ENCODE measurements at regions not wholly inside any gene's neighbourhood (a gene's known extent, or its start where the extent isn't known, plus 50 kb on each side); places are given as distances from the start of the nearest gene placed in this dataset.

DNA sequence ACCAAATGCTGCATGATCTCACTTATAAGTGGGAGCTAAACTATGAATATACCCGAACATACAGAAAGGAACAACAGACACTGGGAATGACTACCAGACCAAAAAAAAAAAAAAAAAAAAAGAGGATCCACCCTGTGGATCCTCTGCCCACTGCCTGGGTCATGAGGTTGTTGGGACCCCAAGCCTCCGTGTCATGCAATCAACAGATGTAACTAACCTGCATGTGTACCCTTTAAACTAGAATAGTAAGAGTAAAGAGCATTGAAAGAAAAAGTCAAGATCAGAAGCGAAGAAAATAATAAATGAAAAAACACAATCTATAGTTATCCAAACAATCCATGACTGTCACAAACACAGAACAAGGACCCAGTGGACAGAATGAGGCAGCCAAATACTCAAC, 109.5 kb upstream of the TOP3B start:
- TF ChIP-seq ZNF274 (IDR thresholded peaks at IDR 0.05; ENCODE audit: low read depth, low read length): no peak
- no peak overlapping the region for H3K4me3 ChIP-seq (ENCODE audit: low read length)

- TF ChIP-seq ZNF274 (IDR thresholded peaks at IDR 0.05; ENCODE audit: low read depth, low read length): no peak
- H3K4me3 ChIP-seq (ENCODE audit: low read length): no peak overlapping the region
Observed at GRCh38 chr22:22091400-22091878, 108.9 kb upstream of the TOP3B start.

DNA sequence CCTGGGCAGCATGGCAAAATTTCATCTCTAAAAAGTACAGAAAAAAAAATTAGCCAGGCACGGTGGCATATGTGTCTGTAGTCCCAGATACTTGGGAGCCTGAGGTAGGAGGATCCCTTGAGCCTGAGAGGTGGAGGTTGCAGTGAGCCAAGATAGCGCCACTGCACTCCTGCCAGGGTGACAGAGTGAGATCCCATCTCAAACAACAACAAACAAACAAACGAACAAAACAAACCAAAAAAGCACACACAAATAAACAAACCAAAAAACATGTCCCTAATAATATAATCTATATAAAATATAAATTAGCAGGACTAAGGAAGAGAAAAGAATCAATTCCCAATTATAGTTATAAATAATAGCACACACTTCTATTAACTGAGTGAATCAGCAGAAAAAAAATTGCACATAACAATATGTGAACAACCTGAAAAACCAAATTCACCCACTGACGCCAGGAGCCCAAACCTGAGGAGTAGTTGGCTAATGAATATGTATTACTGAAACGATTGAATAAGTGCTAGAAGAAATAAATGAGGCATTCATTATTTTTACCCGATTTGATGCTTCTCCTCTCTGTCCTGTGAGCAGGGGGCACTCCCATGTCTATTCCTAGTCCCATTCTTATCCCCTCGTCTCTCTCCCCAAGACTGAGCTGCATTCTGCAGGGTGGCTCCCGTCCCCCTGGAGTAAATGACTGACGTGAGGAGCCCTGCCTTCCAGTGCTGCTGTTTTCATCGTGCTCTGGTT, 108.2 kb upstream of the TOP3B start:
- H3K4me3 ChIP-seq (ENCODE audit: low read length): no peak overlapping the region
- no peak for TF ChIP-seq ZNF274 (IDR thresholded peaks at IDR 0.05; ENCODE audit: low read depth, low read length)

GRCh38 chr22:22089459-22090308, 107.1 kb upstream of the TOP3B start:
- TF ChIP-seq ZNF274 (IDR thresholded peaks at IDR 0.05; ENCODE audit: low read depth, low read length): no peak
- no peak overlapping the region for H3K4me3 ChIP-seq (ENCODE audit: low read length)

DNA sequence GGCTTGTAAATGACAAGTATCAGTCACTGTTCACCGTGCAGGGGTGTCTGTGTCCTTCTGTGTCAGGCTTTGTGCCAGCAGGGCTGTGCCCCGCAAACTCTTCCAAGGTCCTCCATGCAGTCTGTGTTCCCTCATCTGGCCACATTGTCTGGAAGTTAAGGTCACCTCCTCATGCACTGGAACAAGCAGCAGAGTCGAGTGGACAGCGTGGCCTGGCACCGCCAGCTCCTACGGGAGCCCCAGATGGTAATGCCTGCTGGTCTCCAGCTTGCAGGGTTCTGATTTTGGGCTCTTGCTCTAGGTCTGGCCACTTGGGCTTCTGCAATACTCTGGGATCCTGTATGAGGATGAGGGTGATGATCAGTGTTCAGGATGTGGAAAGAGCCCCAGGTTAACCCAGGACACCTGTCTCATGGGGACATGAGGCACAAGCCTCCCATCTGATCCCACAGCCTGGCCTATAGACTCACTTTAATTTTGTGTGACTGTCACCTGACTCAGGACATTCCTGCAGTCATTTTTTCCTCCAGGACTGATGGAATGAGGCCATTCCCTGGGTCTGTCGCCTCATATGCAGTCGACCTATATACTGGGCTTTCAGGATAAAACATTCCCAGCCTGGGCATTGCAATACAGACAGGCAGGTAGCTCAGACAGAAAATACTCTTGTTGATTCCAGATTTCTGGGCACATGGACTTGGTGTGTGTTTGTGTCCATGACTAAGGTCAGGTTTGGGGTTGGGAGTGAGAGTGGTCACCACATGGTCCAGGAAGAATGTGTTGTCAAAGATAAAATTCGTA, 106.3 kb upstream of the TOP3B start:
- no peak for TF ChIP-seq ZNF274 (IDR thresholded peaks at IDR 0.05; ENCODE audit: low read depth, low read length)
- H3K4me3 ChIP-seq (ENCODE audit: low read length): no peak overlapping the region

DNA sequence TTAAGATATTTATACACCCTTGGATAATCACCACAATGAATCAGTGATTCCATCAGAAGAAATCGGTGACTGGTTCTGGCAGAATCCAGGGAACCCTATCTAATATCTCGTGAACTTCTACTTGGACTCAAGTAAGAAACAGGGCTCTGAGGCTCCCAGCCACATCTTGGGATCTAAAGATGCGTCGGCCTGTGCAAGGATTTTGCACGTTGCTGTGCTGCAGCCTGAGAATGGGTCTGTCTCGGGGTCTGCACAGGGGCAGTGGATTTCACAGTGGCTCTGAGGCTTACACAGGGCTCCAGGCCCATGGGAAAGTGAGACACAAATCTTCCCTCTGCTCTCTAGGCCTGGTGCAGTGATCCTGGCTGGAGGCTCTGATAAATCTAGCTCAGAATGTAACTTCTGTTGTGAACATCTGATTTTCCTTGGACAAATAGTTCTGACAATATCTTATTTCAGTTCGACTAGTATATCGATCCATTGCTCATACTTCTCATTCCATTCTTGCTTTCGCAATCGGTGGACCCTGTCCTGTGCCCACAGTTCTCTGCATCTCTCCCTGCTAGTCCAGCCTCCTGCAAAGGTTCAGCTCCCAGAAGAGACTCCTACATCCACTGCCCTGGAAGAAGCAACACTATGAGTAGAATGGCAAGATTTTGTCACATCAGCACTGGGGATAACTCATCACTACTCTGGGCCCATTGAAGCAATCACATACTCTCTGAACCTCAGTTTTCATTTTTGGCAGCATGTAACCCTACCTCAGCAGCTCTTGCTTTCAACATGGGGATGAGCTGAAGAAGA, 105.5 kb upstream of the TOP3B start:
- no peak overlapping the region for H3K4me3 ChIP-seq (ENCODE audit: low read length)
- no peak for TF ChIP-seq ZNF274 (IDR thresholded peaks at IDR 0.05; ENCODE audit: low read depth, low read length)

- no peak overlapping the region for H3K4me3 ChIP-seq (ENCODE audit: low read length)
- no peak for TF ChIP-seq ZNF274 (IDR thresholded peaks at IDR 0.05; ENCODE audit: low read depth, low read length)
Observed at GRCh38 chr22:22086501-22087158, 104.0 kb upstream of the TOP3B start.

DNA sequence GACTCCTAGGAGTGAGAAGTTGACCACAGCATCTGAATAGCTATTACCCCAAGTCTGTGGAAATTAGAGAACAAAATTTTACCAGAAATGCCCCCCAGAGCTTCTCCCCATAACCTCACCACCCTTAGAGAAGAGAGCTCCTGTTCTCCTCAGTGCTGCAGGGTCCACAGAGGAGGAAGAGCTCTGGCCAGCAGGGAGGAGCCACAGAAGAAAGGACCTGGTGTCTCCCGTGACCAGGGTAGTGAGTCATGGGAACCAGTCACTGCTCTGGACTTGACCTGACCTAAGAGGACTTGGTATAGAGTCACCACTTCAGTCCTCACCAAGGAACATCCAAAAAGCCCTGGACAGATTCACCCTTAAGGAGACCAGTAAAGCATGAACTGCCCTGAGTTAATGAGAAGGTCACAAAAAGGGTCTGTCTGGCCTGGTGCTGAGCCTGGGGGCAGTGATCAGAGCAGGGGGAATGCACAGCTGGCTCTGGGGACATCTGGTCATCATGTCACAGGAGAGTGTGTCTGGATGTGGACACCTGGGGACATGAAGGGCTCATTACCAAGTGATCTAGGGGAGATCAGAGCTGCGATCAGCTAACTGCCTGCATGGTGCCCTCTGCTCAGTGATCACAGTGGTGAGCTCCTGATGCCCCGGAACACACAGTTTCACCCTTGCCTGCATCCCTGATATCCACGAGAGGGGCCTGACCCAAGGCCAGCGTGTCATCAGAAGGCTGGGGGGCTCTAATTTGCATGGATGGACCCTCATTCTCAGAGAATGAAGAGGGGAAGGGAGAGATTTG, 103.3 kb upstream of the TOP3B start:
- no peak overlapping the region for H3K4me3 ChIP-seq (ENCODE audit: low read length)
- no peak for TF ChIP-seq ZNF274 (IDR thresholded peaks at IDR 0.05; ENCODE audit: low read depth, low read length)

DNA sequence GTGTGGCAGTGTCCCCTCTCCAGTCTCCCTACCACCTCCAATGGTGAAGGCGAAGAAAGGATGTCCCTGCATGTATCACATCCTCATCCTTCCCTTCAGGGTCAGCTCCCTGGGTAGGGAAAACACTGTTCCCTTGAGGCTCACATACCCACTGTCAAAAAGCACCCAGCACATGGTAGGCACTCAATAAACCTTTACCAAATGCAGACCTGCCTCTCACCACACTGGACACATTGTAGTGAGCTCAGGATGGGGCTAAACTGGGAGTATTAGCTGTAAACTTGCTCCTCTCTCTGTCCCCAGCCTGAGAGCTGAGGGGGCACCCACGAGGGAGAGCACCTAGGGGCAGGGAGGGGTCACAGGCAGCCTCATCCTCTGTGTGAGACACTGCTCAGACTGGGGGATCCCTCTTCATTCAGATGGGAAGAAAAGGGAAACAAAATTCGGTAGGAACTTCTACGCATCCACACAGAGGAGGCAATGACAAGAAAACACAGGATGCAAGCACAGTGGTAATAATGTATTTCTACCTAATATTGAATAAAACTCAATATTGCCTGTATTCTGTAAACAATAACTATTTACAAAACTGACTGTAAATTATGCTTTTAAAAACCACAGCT, 101.6 kb upstream of the TOP3B start:
- H3K4me3 ChIP-seq (ENCODE audit: low read length): no peak overlapping the region
- no peak for TF ChIP-seq ZNF274 (IDR thresholded peaks at IDR 0.05; ENCODE audit: low read depth, low read length)

DNA sequence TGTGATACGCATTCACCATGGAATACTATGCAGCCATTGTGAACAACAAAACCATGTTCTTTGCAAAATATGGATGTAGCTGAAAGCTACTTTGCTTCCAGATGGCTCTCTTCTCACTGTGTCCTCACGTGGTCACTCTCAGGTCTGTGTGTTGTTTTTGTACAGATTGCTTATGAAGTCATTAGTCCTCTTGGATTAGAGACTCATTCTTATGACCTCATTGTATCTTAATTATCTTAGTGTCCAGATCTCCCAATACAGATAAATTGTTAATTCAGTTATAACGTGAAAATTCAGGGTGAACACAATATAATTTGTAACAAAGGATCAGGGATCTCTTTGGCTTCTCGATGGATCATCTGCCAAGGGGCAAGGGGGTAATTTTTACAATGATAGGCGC, 100.4 kb upstream of the TOP3B start:
- no peak for TF ChIP-seq ZNF274 (IDR thresholded peaks at IDR 0.05; ENCODE audit: low read depth, low read length)
- no peak overlapping the region for H3K4me3 ChIP-seq (ENCODE audit: low read length)

GRCh38 chr22:22082229-22082835, 99.7 kb upstream of the TOP3B start:
- no peak overlapping the region for H3K4me3 ChIP-seq (ENCODE audit: low read length)
- no peak for TF ChIP-seq ZNF274 (IDR thresholded peaks at IDR 0.05; ENCODE audit: low read depth, low read length)
